DND-41 (cell line): ENCODE measurements at regions not wholly inside any gene's neighbourhood (a gene's known extent, or its start where the extent isn't known, plus 50 kb on each side); places are given as distances from the start of the nearest gene placed in this dataset.

Experiments
- ATAC-seq: fragments of 200-7000 bp; cut with Tn5 transposase; 3 replicates; pipeline ENCODE4 v1.9.1; 2021; ENCODE audit warnings: low read depth; ENCODE audit not compliant: insufficient read depth
- DNase-seq: peaks from one replicate; pipeline ENCODE4 v3.0.0-alpha.2; 2020
- H2AFZ ChIP-seq: 2 replicates; pipeline ENCODE4 v1.6.0; 2012; ENCODE audit warnings: low read depth, low read length
- H3K27ac ChIP-seq: 2 replicates; pipeline ENCODE4 v1.5.1; 2012; ENCODE audit warnings: low read length, inconsistent platforms
- H3K27me3 ChIP-seq: fragments of 200-600 bp; sonication (generic); 2 replicates; pipeline ENCODE4 v1.6.0; 2012; ENCODE audit warnings: low read length, mild to moderate bottlenecking, inconsistent platforms; ENCODE audit not compliant: insufficient read depth, poor library complexity
- H3K36me3 ChIP-seq: 2 replicates; pipeline ENCODE4 v1.5.1; 2012; ENCODE audit warnings: low read length, inconsistent platforms; ENCODE audit not compliant: insufficient read depth
- H3K4me1 ChIP-seq: 2 replicates; pipeline ENCODE4 v1.5.1; 2012; ENCODE audit warnings: mild to moderate bottlenecking, low read length; ENCODE audit not compliant: insufficient read depth
- H3K4me2 ChIP-seq: 2 replicates; pipeline ENCODE4 v1.6.0; 2012; ENCODE audit warnings: mild to moderate bottlenecking, moderate library complexity, low read length, inconsistent platforms; ENCODE audit not compliant: insufficient read depth
- H3K4me3 ChIP-seq, 2 experiments: fragments of 200-600 bp in 1 of 2; shearing (Covaris generic) in 1 of 2; 2 replicates each; pipeline ENCODE4 v1.5.1; 2012 to 2016; ENCODE audit warnings: inconsistent platforms in 2 of 2, low read length in 2 of 2, mild to moderate bottlenecking in 2 of 2, low read depth in 1 of 2, moderate library complexity in 1 of 2
- H3K79me2 ChIP-seq: 2 replicates; pipeline ENCODE4 v1.6.0; 2012; ENCODE audit warnings: low read length, inconsistent platforms; ENCODE audit not compliant: insufficient read depth
- H3K9ac ChIP-seq: 2 replicates; pipeline ENCODE4 v1.6.0; 2012; ENCODE audit warnings: low read depth, mild to moderate bottlenecking, inconsistent platforms, low read length, moderate library complexity
- H3K9me3 ChIP-seq: 2 replicates; pipeline ENCODE4 v1.5.1; 2012; ENCODE audit warnings: low read length, moderate library complexity, mild to moderate bottlenecking, inconsistent platforms; ENCODE audit not compliant: insufficient read depth, severe bottlenecking
- H4K20me1 ChIP-seq: 2 replicates; pipeline ENCODE4 v1.6.0; 2012; ENCODE audit warnings: low read length; ENCODE audit not compliant: insufficient read depth
- EZH2 ChIP-seq: IDR thresholded peaks from 3 replicates; pipeline ENCODE4 v1.6.1; 2012; ENCODE audit warnings: borderline replicate concordance, low read depth, mild to moderate bottlenecking, moderate library complexity, low read length, inconsistent platforms; ENCODE audit not compliant: severe bottlenecking
- TF ChIP-seq, protein P1 (sequence below): IDR thresholded peaks from 2 replicates; pipeline ENCODE4 v1.5.1; 2012; ENCODE audit warnings: borderline replicate concordance, low read length, moderate library complexity, mild to moderate bottlenecking; ENCODE audit not compliant: poor library complexity, severe bottlenecking; ENCODE audit errors: extremely low read depth

DNA sequence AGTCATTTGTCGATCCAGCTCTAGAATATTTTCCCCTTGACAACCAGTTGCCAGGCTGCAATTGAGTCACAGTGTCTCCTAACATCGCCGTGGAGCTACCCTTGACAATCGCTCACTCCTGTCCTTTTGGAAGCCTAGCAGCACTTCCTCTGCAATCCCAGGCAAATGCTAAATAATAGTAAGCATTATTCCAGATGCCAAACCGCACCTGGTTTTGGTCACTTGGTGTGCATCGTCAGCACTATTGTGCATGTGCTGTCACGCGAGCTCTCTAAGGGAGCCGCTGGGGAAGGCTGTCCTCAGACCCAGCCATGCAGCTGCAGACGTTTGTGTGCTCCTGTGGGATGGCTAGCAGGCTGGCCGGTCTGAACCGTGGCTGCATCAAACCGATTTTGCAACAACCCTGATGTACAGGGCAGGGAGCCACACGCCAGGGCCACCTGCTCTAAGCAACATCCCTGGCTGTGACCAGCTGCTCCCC lies 549.5 kb upstream of the ID2 start:
- no peak overlapping the region for H2AFZ ChIP-seq
- no peaks in the 10 kb centered on the region for H4K20me1 ChIP-seq
- TF ChIP-seq, protein P1, sequence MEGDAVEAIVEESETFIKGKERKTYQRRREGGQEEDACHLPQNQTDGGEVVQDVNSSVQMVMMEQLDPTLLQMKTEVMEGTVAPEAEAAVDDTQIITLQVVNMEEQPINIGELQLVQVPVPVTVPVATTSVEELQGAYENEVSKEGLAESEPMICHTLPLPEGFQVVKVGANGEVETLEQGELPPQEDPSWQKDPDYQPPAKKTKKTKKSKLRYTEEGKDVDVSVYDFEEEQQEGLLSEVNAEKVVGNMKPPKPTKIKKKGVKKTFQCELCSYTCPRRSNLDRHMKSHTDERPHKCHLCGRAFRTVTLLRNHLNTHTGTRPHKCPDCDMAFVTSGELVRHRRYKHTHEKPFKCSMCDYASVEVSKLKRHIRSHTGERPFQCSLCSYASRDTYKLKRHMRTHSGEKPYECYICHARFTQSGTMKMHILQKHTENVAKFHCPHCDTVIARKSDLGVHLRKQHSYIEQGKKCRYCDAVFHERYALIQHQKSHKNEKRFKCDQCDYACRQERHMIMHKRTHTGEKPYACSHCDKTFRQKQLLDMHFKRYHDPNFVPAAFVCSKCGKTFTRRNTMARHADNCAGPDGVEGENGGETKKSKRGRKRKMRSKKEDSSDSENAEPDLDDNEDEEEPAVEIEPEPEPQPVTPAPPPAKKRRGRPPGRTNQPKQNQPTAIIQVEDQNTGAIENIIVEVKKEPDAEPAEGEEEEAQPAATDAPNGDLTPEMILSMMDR = no peak
- no peak for TF ChIP-seq EZH2
- H3K9me3 ChIP-seq = no peaks in the 10 kb centered on the region
- H3K4me2 ChIP-seq = no peak overlapping the region
- no peaks in the 10 kb centered on the region for H3K36me3 ChIP-seq
- H3K79me2 ChIP-seq = no peaks in the 10 kb centered on the region
- no peak for ATAC-seq
- H3K4me1 ChIP-seq = no peaks in the 10 kb centered on the region
- H3K4me3 ChIP-seq = no peak overlapping the region
- H3K27me3 ChIP-seq = no peaks in the 10 kb centered on the region
- DNase-seq = no peak
- H3K9ac ChIP-seq = no peak overlapping the region
- H3K27ac ChIP-seq = no peak overlapping the region

DNA sequence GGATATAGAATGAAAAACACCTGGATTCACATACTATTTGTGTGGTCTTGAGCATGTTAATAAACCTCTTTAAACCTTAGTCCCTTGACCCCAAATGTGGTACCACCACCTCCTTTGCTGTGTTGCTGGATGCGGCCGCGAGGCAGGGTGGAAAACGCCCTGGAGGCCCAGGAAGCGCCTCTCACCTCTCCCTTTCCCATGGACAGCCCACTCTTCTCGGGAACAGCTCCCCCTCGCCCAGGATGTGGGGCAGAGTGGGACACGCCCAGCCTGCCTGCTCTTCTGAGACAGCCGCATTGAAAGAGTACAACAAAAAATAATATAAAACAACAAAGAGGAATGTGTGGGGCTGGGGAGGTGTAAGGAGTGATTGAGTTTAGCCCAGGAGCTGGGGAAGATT lies 549.0 kb upstream of the ID2 start:
- Histone ChIP-seq H3K4me1 (no peaks in the 10 kb centered on the region), H3K36me3 (no peaks in the 10 kb centered on the region), H3K4me2 (no peak overlapping the region), H3K27ac (no peak overlapping the region), H3K79me2 (no peaks in the 10 kb centered on the region), H3K9ac (no peak overlapping the region), H2AFZ (no peak overlapping the region), H4K20me1 (no peaks in the 10 kb centered on the region), H3K27me3 (no peaks in the 10 kb centered on the region), H3K4me3 (no peak overlapping the region), H3K9me3 (no peaks in the 10 kb centered on the region)
- no peak for TF ChIP-seq EZH2
- TF ChIP-seq, protein P1 = no peak
- no peak for DNase-seq
- ATAC-seq = no peak

DNA sequence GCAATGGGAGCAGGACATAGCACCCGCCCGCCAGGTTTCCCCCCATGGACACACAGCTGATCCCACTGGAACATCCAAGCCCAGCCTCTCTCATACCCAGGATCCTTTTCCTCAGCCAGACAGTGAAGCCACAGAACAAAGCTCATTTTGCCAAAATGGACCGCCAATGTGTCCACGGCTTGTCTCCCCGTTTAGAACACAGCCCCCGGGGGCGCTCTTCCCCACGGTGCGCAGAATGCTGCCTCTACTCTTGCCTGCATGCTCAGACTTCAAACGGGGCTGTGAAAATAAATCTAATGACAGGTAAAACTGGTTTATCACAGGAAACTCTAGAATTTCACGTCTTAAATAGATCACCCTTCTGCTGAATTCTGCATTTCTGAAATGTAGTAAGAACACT lies 548.5 kb upstream of the ID2 start:
- Histone ChIP-seq H3K9ac (no peak overlapping the region), H3K4me1 (no peaks in the 10 kb centered on the region), H3K36me3 (no peaks in the 10 kb centered on the region), H3K4me2 (no peak overlapping the region), H3K4me3 (no peak overlapping the region), H3K9me3 (no peaks in the 10 kb centered on the region), H3K27ac (no peak overlapping the region), H3K27me3 (no peaks in the 10 kb centered on the region), H4K20me1 (no peaks in the 10 kb centered on the region), H3K79me2 (no peaks in the 10 kb centered on the region), H2AFZ (no peak overlapping the region)
- ATAC-seq (no peak), DNase-seq (no peak)
- TF ChIP-seq EZH2 = no peak
- TF ChIP-seq, protein P1 = peak; percentile 14

DNA sequence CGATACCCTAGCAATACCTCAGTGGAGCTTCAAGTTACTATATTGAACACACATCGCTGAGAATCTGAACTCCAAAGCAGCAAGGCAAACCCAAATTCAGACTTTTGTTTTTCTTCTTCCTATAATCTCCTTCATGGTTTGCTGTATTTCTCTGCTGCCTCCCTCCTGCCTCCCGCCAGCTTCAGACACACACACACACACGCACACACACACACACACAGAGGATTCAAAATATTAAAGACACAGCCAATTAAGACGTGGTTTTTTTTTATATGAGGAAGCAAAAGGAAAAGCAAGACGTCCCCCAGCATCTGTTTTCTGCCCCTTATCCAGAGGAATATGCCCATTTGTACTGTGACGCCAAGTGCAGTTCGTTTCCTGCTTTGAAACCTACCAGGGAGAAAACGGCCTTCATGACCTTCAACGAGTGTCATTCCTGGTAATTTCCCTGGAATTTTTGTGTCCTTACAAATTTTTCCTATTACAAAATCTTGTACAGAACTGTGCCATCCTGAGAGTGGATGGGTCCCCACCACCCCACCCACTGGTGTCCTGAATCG lies 547.9 kb upstream of the ID2 start:
- H3K4me1 ChIP-seq = no peaks in the 10 kb centered on the region
- DNase-seq (no peak), ATAC-seq (no peak)
- no peak overlapping the region for H3K27ac ChIP-seq
- H3K79me2 ChIP-seq = no peaks in the 10 kb centered on the region
- no peaks in the 10 kb centered on the region for H3K27me3 ChIP-seq
- H2AFZ ChIP-seq = no peak overlapping the region
- no peaks in the 10 kb centered on the region for H3K36me3 ChIP-seq
- no peaks in the 10 kb centered on the region for H3K9me3 ChIP-seq
- TF ChIP-seq EZH2 = no peak
- TF ChIP-seq, protein P1 = no peak
- no peak overlapping the region for H3K9ac ChIP-seq
- H3K4me2 ChIP-seq = no peak overlapping the region
- no peaks in the 10 kb centered on the region for H4K20me1 ChIP-seq
- no peak overlapping the region for H3K4me3 ChIP-seq
